ENCODE measurements at regions not wholly inside any gene's neighbourhood (a gene's known extent, or its start where the extent isn't known, plus 50 kb on each side); places are given as distances from the start of the nearest gene placed in this dataset.

DNA sequence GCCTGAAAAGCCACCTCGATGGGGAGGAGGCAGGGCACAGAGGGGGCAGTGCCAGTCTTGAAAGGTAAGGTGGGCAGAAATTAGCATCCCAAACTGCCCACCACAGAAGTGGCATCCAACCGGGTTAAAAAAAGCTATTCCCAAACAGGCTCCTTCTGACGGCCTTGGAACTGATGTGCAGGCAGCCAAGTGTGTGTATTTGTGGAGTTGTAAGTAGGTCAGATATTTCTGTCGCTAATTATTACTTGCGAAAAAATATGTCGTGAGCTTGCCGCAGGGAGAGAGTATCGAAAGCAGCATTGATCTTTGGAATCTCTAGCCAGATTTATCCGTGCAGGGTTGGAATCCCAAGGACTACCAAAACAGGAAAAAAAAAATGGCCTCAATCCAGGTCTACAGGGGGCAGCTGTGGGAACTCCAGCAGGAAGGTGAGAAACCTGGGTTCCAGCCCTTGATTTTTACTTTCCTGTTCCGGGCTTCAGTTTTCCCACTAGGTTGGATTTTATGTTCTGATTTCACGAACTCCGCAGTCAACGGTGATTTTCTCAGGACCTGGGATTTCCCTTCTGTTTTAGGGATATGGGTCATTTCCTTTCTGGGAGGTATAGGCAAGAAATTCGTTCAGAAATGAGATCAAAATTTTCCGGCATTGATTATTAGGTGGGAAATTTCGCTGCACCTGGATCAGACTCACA is 200.8 kb downstream of the RGS3 start:
- TF ChIP-seq, protein P1, sequence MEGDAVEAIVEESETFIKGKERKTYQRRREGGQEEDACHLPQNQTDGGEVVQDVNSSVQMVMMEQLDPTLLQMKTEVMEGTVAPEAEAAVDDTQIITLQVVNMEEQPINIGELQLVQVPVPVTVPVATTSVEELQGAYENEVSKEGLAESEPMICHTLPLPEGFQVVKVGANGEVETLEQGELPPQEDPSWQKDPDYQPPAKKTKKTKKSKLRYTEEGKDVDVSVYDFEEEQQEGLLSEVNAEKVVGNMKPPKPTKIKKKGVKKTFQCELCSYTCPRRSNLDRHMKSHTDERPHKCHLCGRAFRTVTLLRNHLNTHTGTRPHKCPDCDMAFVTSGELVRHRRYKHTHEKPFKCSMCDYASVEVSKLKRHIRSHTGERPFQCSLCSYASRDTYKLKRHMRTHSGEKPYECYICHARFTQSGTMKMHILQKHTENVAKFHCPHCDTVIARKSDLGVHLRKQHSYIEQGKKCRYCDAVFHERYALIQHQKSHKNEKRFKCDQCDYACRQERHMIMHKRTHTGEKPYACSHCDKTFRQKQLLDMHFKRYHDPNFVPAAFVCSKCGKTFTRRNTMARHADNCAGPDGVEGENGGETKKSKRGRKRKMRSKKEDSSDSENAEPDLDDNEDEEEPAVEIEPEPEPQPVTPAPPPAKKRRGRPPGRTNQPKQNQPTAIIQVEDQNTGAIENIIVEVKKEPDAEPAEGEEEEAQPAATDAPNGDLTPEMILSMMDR (IDR thresholded peaks at IDR 0.05): no peak
- TF ChIP-seq POLR2AphosphoS5 (IDR thresholded peaks at IDR 0.05): no peak
